CD14-positive monocyte (primary cell): ENCODE measurements at regions not wholly inside any gene's neighbourhood (a gene's known extent, or its start where the extent isn't known, plus 50 kb on each side); places are given as distances from the start of the nearest gene placed in this dataset.

Experiments used
- DNase-seq, 3 donors: peaks; one replicate each; pipeline ENCODE4 v3.0.0-alpha.2; 2011 to 2022
- H2AFZ ChIP-seq: 2 replicates; pipeline ENCODE4 v1.6.0; 2012; ENCODE audit warnings: mild to moderate bottlenecking, low read depth, low read length, inconsistent platforms; ENCODE audit not compliant: insufficient read depth, poor library complexity, severe bottlenecking
- H3K27ac ChIP-seq, 2 donors: 1 replicate in 1 of 2; 2 replicates in 1 of 2; pipeline ENCODE4 v1.5.1; 2012 to 2013; ENCODE audit warnings: low read length in 2 of 2, control low read depth in 1 of 2, inconsistent platforms in 1 of 2, low read depth in 1 of 2, mild to moderate bottlenecking in 1 of 2
- H3K27me3 ChIP-seq, 2 donors: one replicate each; pipeline versions ENCODE4 v1.6.0 to v1.6.1; 2011 to 2013; ENCODE audit warnings: low read length in 2 of 2; ENCODE audit not compliant: control insufficient read depth in 2 of 2, insufficient read depth in 2 of 2
- H3K36me3 ChIP-seq, 2 donors: replicated peaks in 1 of 2; 1 replicate in 1 of 2; 2 replicates in 1 of 2; pipeline versions ENCODE4 v1.5.1 to v1.6.1; 2012 to 2013; ENCODE audit warnings: low read length in 2 of 2, control low read depth in 1 of 2, inconsistent platforms in 1 of 2, mild to moderate bottlenecking in 1 of 2; ENCODE audit not compliant: insufficient read depth in 2 of 2, control insufficient read depth in 1 of 2
- H3K4me1 ChIP-seq, 2 donors: 1 replicate in 1 of 2; 2 replicates in 1 of 2; pipeline versions ENCODE4 v1.5.1 to v1.6.1; 2012 to 2013; ENCODE audit warnings: low read length in 2 of 2, control low read depth in 1 of 2, inconsistent platforms in 1 of 2, mild to moderate bottlenecking in 1 of 2, moderate library complexity in 1 of 2; ENCODE audit not compliant: insufficient read depth in 2 of 2, control insufficient read depth in 1 of 2
- H3K4me2 ChIP-seq: replicated peaks from 2 replicates; pipeline ENCODE3; 2012; ENCODE audit warnings: low read length, moderate library complexity, mild to moderate bottlenecking; ENCODE audit not compliant: poor library complexity, severe bottlenecking; ENCODE audit errors: extremely low read depth
- H3K4me3 ChIP-seq, 3 experiments: fragments of 200-600 bp in 1 of 3; sonication (generic) in 1 of 3; replicated peaks in 1 of 3; 1 replicate in 2 of 3; 2 replicates in 1 of 3; pipeline ENCODE4 v1.5.1; 2011 to 2013; ENCODE audit warnings: low read length in 3 of 3, mild to moderate bottlenecking in 3 of 3, control low read depth in 2 of 3, low read depth in 2 of 3, inconsistent platforms in 1 of 3, moderate library complexity in 1 of 3
- H3K79me2 ChIP-seq: 2 replicates; pipeline ENCODE4 v1.6.0; 2012; ENCODE audit warnings: mild to moderate bottlenecking, control low read depth, inconsistent platforms, low read length, moderate library complexity; ENCODE audit not compliant: insufficient read depth
- H3K9ac ChIP-seq: 2 replicates; pipeline ENCODE4 v1.6.0; 2017; ENCODE audit warnings: low read length, mild to moderate bottlenecking; ENCODE audit not compliant: insufficient read depth, poor library complexity, severe bottlenecking
- H3K9me3 ChIP-seq, 2 donors: replicated peaks in 1 of 2; 1 replicate in 1 of 2; 2 replicates in 1 of 2; pipeline versions ENCODE4 v1.5.1 to v1.6.1; 2012 to 2013; ENCODE audit warnings: low read length in 2 of 2, control low read depth in 1 of 2; ENCODE audit not compliant: control insufficient read depth in 1 of 2, insufficient read depth in 1 of 2
- H4K20me1 ChIP-seq: 2 replicates; pipeline ENCODE4 v1.6.0; 2012; ENCODE audit warnings: mild to moderate bottlenecking, low read length, control low read depth, moderate library complexity; ENCODE audit not compliant: insufficient read depth
- H3K27ac Mint-ChIP-seq, 7 donors: one replicate each; pipeline ENCODE4 v1.8.0; 2020; ENCODE audit warnings: mild to moderate bottlenecking in 7 of 7, mixed read lengths in 7 of 7, moderate library complexity in 6 of 7, inconsistent platforms in 2 of 7
- H3K27me3 Mint-ChIP-seq, 3 donors: one replicate each; pipeline ENCODE4 v1.8.0; 2021 to 2022; ENCODE audit warnings: low read depth in 3 of 3, mild to moderate bottlenecking in 3 of 3, mixed read lengths in 3 of 3, moderate library complexity in 3 of 3, inconsistent platforms in 1 of 3
- H3K36me3 Mint-ChIP-seq, 2 donors: one replicate each; pipeline ENCODE4 v1.8.0; 2020; ENCODE audit warnings: mixed read lengths in 2 of 2, inconsistent platforms in 1 of 2, mild to moderate bottlenecking in 1 of 2
- H3K4me1 Mint-ChIP-seq: one replicate; pipeline ENCODE4 v1.8.0; 2020; ENCODE audit warnings: mild to moderate bottlenecking, mixed read lengths
- H3K4me3 Mint-ChIP-seq, 2 donors: one replicate each; pipeline ENCODE4 v1.8.0; 2020; ENCODE audit warnings: mild to moderate bottlenecking in 2 of 2, mixed read lengths in 2 of 2, moderate library complexity in 1 of 2
- H3K9me3 Mint-ChIP-seq, 7 donors: one replicate each; pipeline ENCODE4 v1.8.0; 2020 to 2022; ENCODE audit warnings: mixed read lengths in 7 of 7, mild to moderate bottlenecking in 6 of 7, moderate library complexity in 6 of 7, inconsistent platforms in 2 of 7
- CTCF ChIP-seq: fragments of 200-600 bp; IDR thresholded peaks from one replicate; pipeline ENCODE4 v1.8.0; 2022; ENCODE audit warnings: antibody characterized with exemption, mild to moderate bottlenecking
- WGBS: methylation state at CpG from one replicate; pipeline ENCODE4 v1.1.5; 2013; ENCODE audit warnings: missing lambda C conversion rate; ENCODE audit not compliant: insufficient coverage; 5-methylcytosine and 5-hydroxymethylcytosine counted together
- intact Hi-C, 2 donors: fragments of 100-400 bp; cut with micrococcal nuclease; formaldehyde crosslinking; loops; one replicate each; pipeline versions ENCODE4 v1.15.0 to v1.15.1; 2023

GRCh38 chr1:165116732-165117131 is 239.8 kb downstream of the LMX1A start:
- H3K4me2 ChIP-seq, result no peak overlapping the region
- no peaks in the 10 kb centered on the region for H4K20me1 ChIP-seq
- DNase-seq, result no peak
- H3K27me3 Mint-ChIP-seq, result peaks cover 29 to 32% (median 30%) of the 10 kb centered on the region in 3 donors
- peaks cover 18 to 22% of the 10 kb centered on the region in 2 donors for H3K27me3 ChIP-seq
- no peaks in the 10 kb centered on the region for H3K4me1 Mint-ChIP-seq
- no peak overlapping the region for H3K9ac ChIP-seq
- H3K4me3 Mint-ChIP-seq, result peak overlapping the region in 1 of 2 donors; percentile 26
- H2AFZ ChIP-seq, result no peak overlapping the region
- 80% methylated on average over 3 of the region's 6 CpGs for WGBS
- H3K9me3 ChIP-seq, result no peaks in the 10 kb centered on the region
- H3K36me3 ChIP-seq, result no peaks in the 10 kb centered on the region
- no peak overlapping the region for H3K4me3 ChIP-seq
- no peak for TF ChIP-seq CTCF
- H3K79me2 ChIP-seq, result no peaks in the 10 kb centered on the region
- peaks cover 0 to 4% (median 0%) of the 10 kb centered on the region in 7 donors for H3K9me3 Mint-ChIP-seq
- no peaks in the 10 kb centered on the region for H3K36me3 Mint-ChIP-seq
- H3K27ac ChIP-seq, result no peak overlapping the region
- no peaks in the 10 kb centered on the region for H3K4me1 ChIP-seq
- peak overlapping the region in 1 of 7 donors; percentile 54 for H3K27ac Mint-ChIP-seq
- intact Hi-C loops, result no loop called here

GRCh38 chr1:165116171-165116570 is 240.3 kb downstream of the LMX1A start:
- H3K4me3 Mint-ChIP-seq, result no peak overlapping the region
- peaks cover 29 to 32% (median 30%) of the 10 kb centered on the region in 3 donors for H3K27me3 Mint-ChIP-seq
- no peak overlapping the region for H3K27ac Mint-ChIP-seq
- no peak overlapping the region for H3K9ac ChIP-seq
- no peaks in the 10 kb centered on the region for H3K4me1 ChIP-seq
- H3K4me2 ChIP-seq, result no peak overlapping the region
- H3K4me1 Mint-ChIP-seq, result no peaks in the 10 kb centered on the region
- no peaks in the 10 kb centered on the region for H3K9me3 ChIP-seq
- H3K27ac ChIP-seq, result no peak overlapping the region
- H3K9me3 Mint-ChIP-seq, result peaks cover 0 to 4% (median 0%) of the 10 kb centered on the region in 7 donors
- intact Hi-C loops, result no loop called here
- peaks cover 18 to 24% of the 10 kb centered on the region in 2 donors for H3K27me3 ChIP-seq
- no peaks in the 10 kb centered on the region for H3K36me3 Mint-ChIP-seq
- H4K20me1 ChIP-seq, result no peaks in the 10 kb centered on the region
- no peaks in the 10 kb centered on the region for H3K36me3 ChIP-seq
- TF ChIP-seq CTCF, result no peak
- no peak overlapping the region for H3K4me3 ChIP-seq
- H2AFZ ChIP-seq, result no peak overlapping the region
- no peak for DNase-seq
- H3K79me2 ChIP-seq, result no peaks in the 10 kb centered on the region
- WGBS, result no CpG with 5 or more reads among the region's 1 CpG
